H9 (cell line): ENCODE measurements at regions not wholly inside any gene's neighbourhood (a gene's known extent, or its start where the extent isn't known, plus 50 kb on each side); places are given as distances from the start of the nearest gene placed in this dataset.

Source experiments
- DNase-seq: peaks from one replicate; pipeline ENCODE4 v3.0.0-alpha.2; 2017
- H2AFZ ChIP-seq: one replicate; pipeline ENCODE4 v1.6.1; 2013; ENCODE audit warnings: mild to moderate bottlenecking, low read length, control low read depth, moderate library complexity
- H2AK5ac ChIP-seq: 2 replicates; pipeline ENCODE4 v1.6.1; 2013; ENCODE audit warnings: low read length, control low read depth, mixed read lengths; ENCODE audit not compliant: insufficient read length
- H2BK120ac ChIP-seq: one replicate; pipeline ENCODE4 v1.6.1; 2013; ENCODE audit warnings: low read depth, mild to moderate bottlenecking, low read length, control low read depth, inconsistent platforms; ENCODE audit not compliant: poor library complexity, severe bottlenecking
- H2BK12ac ChIP-seq: 2 replicates; pipeline ENCODE4 v1.6.1; 2013; ENCODE audit warnings: low read length, control low read depth, mixed read lengths, low read depth; ENCODE audit not compliant: insufficient read length
- H2BK15ac ChIP-seq: 2 replicates; pipeline ENCODE4 v1.6.1; 2013; ENCODE audit warnings: low read depth, low read length, control low read depth
- H2BK20ac ChIP-seq: one replicate; pipeline ENCODE4 v1.6.1; 2013; ENCODE audit warnings: low read depth, mild to moderate bottlenecking, low read length, control low read depth, inconsistent platforms; ENCODE audit not compliant: poor library complexity, severe bottlenecking
- H2BK5ac ChIP-seq: 2 replicates; pipeline ENCODE4 v1.6.1; 2013; ENCODE audit warnings: low read length, control low read depth, mixed read lengths; ENCODE audit not compliant: insufficient read length
- H3K14ac ChIP-seq: 2 replicates; pipeline ENCODE4 v1.6.1; 2013; ENCODE audit warnings: low read length, control low read depth; ENCODE audit not compliant: insufficient read depth
- H3K18ac ChIP-seq: 2 replicates; pipeline ENCODE4 v1.6.1; 2013; ENCODE audit warnings: low read depth, mild to moderate bottlenecking, mixed read lengths, low read length, control low read depth; ENCODE audit not compliant: insufficient read length
- H3K23ac ChIP-seq: 2 replicates; pipeline ENCODE4 v1.6.1; 2013; ENCODE audit warnings: low read length, control low read depth, mixed read lengths, low read depth; ENCODE audit not compliant: insufficient read length
- H3K23me2 ChIP-seq: 2 replicates; pipeline ENCODE4 v1.6.1; 2013; ENCODE audit warnings: low read depth, mild to moderate bottlenecking, mixed read lengths, low read length, control low read depth; ENCODE audit not compliant: insufficient read length, poor library complexity, severe bottlenecking
- H3K27ac ChIP-seq: 2 replicates; pipeline ENCODE4 v1.5.1; 2013; ENCODE audit warnings: low read length, control low read depth, mixed read lengths, low read depth; ENCODE audit not compliant: insufficient read length
- H3K27me3 ChIP-seq: 2 replicates; pipeline ENCODE4 v1.6.1; 2013; ENCODE audit warnings: low read length, control low read depth, inconsistent platforms; ENCODE audit not compliant: insufficient read depth
- H3K4ac ChIP-seq: 2 replicates; pipeline ENCODE4 v1.6.1; 2013; ENCODE audit warnings: low read depth, mild to moderate bottlenecking, control low read depth, inconsistent platforms, low read length, moderate library complexity
- H3K4me1 ChIP-seq: 2 replicates; pipeline ENCODE4 v1.6.1; 2013; ENCODE audit warnings: low read length, control low read depth, inconsistent platforms; ENCODE audit not compliant: insufficient read depth
- H3K4me2 ChIP-seq: 2 replicates; pipeline ENCODE4 v1.6.1; 2013; ENCODE audit warnings: low read length, control low read depth, mixed read lengths; ENCODE audit not compliant: insufficient read length, insufficient read depth
- H3K56ac ChIP-seq: 2 replicates; pipeline ENCODE4 v1.6.1; 2013; ENCODE audit warnings: low read depth, mild to moderate bottlenecking, mixed read lengths, low read length, control low read depth; ENCODE audit not compliant: insufficient read length
- H3K79me1 ChIP-seq: 2 replicates; pipeline ENCODE4 v1.6.1; 2013; ENCODE audit warnings: low read depth, mild to moderate bottlenecking, moderate library complexity, low read length, control low read depth, inconsistent platforms; ENCODE audit not compliant: insufficient read depth, poor library complexity, severe bottlenecking
- H3K79me2 ChIP-seq: 2 replicates; pipeline ENCODE4 v1.6.1; 2013; ENCODE audit warnings: low read length, control low read depth, inconsistent platforms; ENCODE audit not compliant: insufficient read depth
- H3K9ac ChIP-seq: 2 replicates; pipeline ENCODE4 v1.6.1; 2013; ENCODE audit warnings: low read length, control low read depth, mixed read lengths; ENCODE audit not compliant: insufficient read length; ENCODE audit errors: extremely low read depth
- H3K9me3 ChIP-seq: one replicate; pipeline ENCODE4 v1.6.1; 2013; ENCODE audit warnings: low read depth, low read length, inconsistent platforms; ENCODE audit not compliant: control insufficient read depth
- H3T11ph ChIP-seq: one replicate; pipeline ENCODE4 v1.6.1; 2013; ENCODE audit warnings: mild to moderate bottlenecking, low read length, control low read depth, inconsistent platforms
- H4K20me1 ChIP-seq: one replicate; pipeline ENCODE4 v1.6.1; 2013; ENCODE audit not compliant: control insufficient read depth, insufficient read length, insufficient read depth
- H4K5ac ChIP-seq: 2 replicates; pipeline ENCODE4 v1.6.1; 2013; ENCODE audit warnings: low read depth, mild to moderate bottlenecking, mixed read lengths, low read length, control low read depth; ENCODE audit not compliant: insufficient read length
- H4K8ac ChIP-seq: replicated peaks from 2 replicates; pipeline ENCODE4 v1.6.1; 2013; ENCODE audit warnings: low read length, control low read depth, mixed read lengths, low read depth; ENCODE audit not compliant: insufficient read length
- H4K91ac ChIP-seq: 2 replicates; pipeline ENCODE4 v1.6.1; 2013; ENCODE audit warnings: low read depth, mild to moderate bottlenecking, moderate library complexity, mixed read lengths, low read length, control low read depth; ENCODE audit not compliant: insufficient read length
- H3K27ac Mint-ChIP-seq, 3 experiments: 2 replicates in 2 of 3; 3 replicates in 1 of 3; pipeline ENCODE4 v1.8.0; 2020 to 2021; ENCODE audit warnings: mixed read lengths in 3 of 3, mild to moderate bottlenecking in 1 of 3, moderate library complexity in 1 of 3
- H3K27me3 Mint-ChIP-seq: 2 replicates; pipeline ENCODE4 v1.8.0; 2021; ENCODE audit warnings: low read depth, mild to moderate bottlenecking, moderate library complexity, mixed read lengths
- H3K36me3 Mint-ChIP-seq, 3 experiments: 2 replicates in 2 of 3; 3 replicates in 1 of 3; pipeline ENCODE4 v1.8.0; 2020 to 2021; ENCODE audit warnings: low read depth in 3 of 3, mixed read lengths in 3 of 3; ENCODE audit not compliant: insufficient read depth in 1 of 3
- H3K4me1 Mint-ChIP-seq, 2 experiments: 2 replicates each; pipeline ENCODE4 v1.8.0; 2020; ENCODE audit warnings: mixed read lengths in 2 of 2
- H3K4me3 Mint-ChIP-seq, 2 experiments: 2 replicates in 1 of 2; 3 replicates in 1 of 2; pipeline ENCODE4 v1.8.0; 2020 to 2021; ENCODE audit warnings: mild to moderate bottlenecking in 2 of 2, mixed read lengths in 2 of 2, moderate library complexity in 1 of 2
- H3K9me3 Mint-ChIP-seq, 2 experiments: 2 replicates in 1 of 2; 3 replicates in 1 of 2; pipeline ENCODE4 v1.8.0; 2020; ENCODE audit warnings: mild to moderate bottlenecking in 2 of 2, mixed read lengths in 2 of 2, moderate library complexity in 1 of 2
- CTCF ChIP-seq: fragments of 200-600 bp; sonication (generic); conservative IDR thresholded peaks from 3 replicates; pipeline ENCODE4 v1.8.0; 2021; ENCODE audit warnings: antibody characterized with exemption, mild to moderate bottlenecking
- WGBS: extraction: QIAGEN DNeasy Blood & Tissue Kit; methylation state at CpG from one replicate; pipeline ENCODE4 v1.1.7; 2013; ENCODE audit warnings: missing lambda C conversion rate, low lambda C conversion rate, mixed read lengths; ENCODE audit not compliant: insufficient read length; ENCODE audit errors: extremely low coverage; 5-methylcytosine and 5-hydroxymethylcytosine counted together

- no peak overlapping the region for H2BK15ac ChIP-seq
- H4K91ac ChIP-seq, result no peak overlapping the region
- H2AFZ ChIP-seq, result no peak overlapping the region
- H3K23ac ChIP-seq, result no peak overlapping the region
- TF ChIP-seq CTCF, result no peak
- no peak overlapping the region for H3K14ac ChIP-seq
- H3K56ac ChIP-seq, result no peak overlapping the region
- H2BK120ac ChIP-seq, result no peak overlapping the region
- no peak overlapping the region for H3K4ac ChIP-seq
- H2BK5ac ChIP-seq, result no peak overlapping the region
- H4K20me1 ChIP-seq, result no peaks in the 10 kb centered on the region
- no peak overlapping the region for H3K27ac ChIP-seq
- H3K18ac ChIP-seq, result no peak overlapping the region
- H3K9me3 ChIP-seq, result no peaks in the 10 kb centered on the region
- H3K4me3 Mint-ChIP-seq, result no peak overlapping the region
- no peak overlapping the region for H2AK5ac ChIP-seq
- no peak overlapping the region for H3K4me2 ChIP-seq
- no peak overlapping the region for H4K8ac ChIP-seq
- peaks cover 25 to 62% of the 10 kb centered on the region in 2 experiments for H3K4me1 Mint-ChIP-seq
- H3K9ac ChIP-seq, result no peak overlapping the region
- H2BK20ac ChIP-seq, result no peak overlapping the region
- no peaks in the 10 kb centered on the region for H3K79me2 ChIP-seq
- H3K4me1 ChIP-seq, result peaks cover 6% of the 10 kb centered on the region; the same call in 1 of the 2 replicates
- no CpG with 5 or more reads among the region's 3 CpGs for WGBS
- peaks cover 2% of the 10 kb centered on the region; the same call in 1 of the 2 replicates for H3K27me3 ChIP-seq
- H3K27me3 Mint-ChIP-seq, result peaks cover 15% of the 10 kb centered on the region
- no peak overlapping the region; a peak in 1 of 7 replicates for H3K27ac Mint-ChIP-seq
- H3K9me3 Mint-ChIP-seq, result no peaks in the 10 kb centered on the region
- H3K23me2 ChIP-seq, result no peaks in the 10 kb centered on the region
- H3K36me3 Mint-ChIP-seq, result peaks cover 0 to 15% (median 5%) of the 10 kb centered on the region in 3 experiments; a peak in 3 of 7 replicates
- no peaks in the 10 kb centered on the region for H3K79me1 ChIP-seq
- H2BK12ac ChIP-seq, result no peak overlapping the region
- no peak overlapping the region for H3T11ph ChIP-seq
- no peak for DNase-seq
- H4K5ac ChIP-seq, result no peak overlapping the region
Observed at GRCh38 chr16:65223335-65223734, 101.5 kb upstream of the CDH11 start.
